IPS DF 6.9 (cell line): ENCODE measurements at regions not wholly inside any gene's neighbourhood (a gene's known extent, or its start where the extent isn't known, plus 50 kb on each side); places are given as distances from the start of the nearest gene placed in this dataset.
"Not testable (repeated sequence)": the region's sequence is repeated elsewhere in the genome, so short reads cannot be mapped to it uniquely, and the experiment has no call there.

Experiments used
- DNase-seq: peaks from one replicate; pipeline ENCODE4 v3.0.0-alpha.2; 2013; ENCODE audit warnings: low read depth, low spot score
- H3K27ac ChIP-seq: one replicate; pipeline ENCODE4 v1.5.1; 2013; ENCODE audit warnings: low read length, control low read depth
- H3K27me3 ChIP-seq: 2 replicates; pipeline ENCODE4 v1.6.1; 2013; ENCODE audit warnings: mild to moderate bottlenecking, low read length; ENCODE audit not compliant: control insufficient read depth, insufficient read depth
- H3K36me3 ChIP-seq: 2 replicates; pipeline ENCODE4 v1.6.1; 2013; ENCODE audit warnings: low read length; ENCODE audit not compliant: control insufficient read depth, insufficient read depth
- H3K4me1 ChIP-seq: 2 replicates; pipeline ENCODE4 v1.6.1; 2013; ENCODE audit warnings: low read length; ENCODE audit not compliant: control insufficient read depth, insufficient read depth
- H3K4me3 ChIP-seq: 2 replicates; pipeline ENCODE4 v1.5.1; 2013; ENCODE audit warnings: mild to moderate bottlenecking, low read length
- H3K9me3 ChIP-seq: 2 replicates; pipeline ENCODE4 v1.6.1; 2013; ENCODE audit warnings: low read length, inconsistent platforms; ENCODE audit not compliant: control insufficient read depth, insufficient read depth
- WGBS: extraction: QIAGEN DNeasy Blood & Tissue Kit; methylation state at CpG from one replicate; pipeline ENCODE4 v1.1.7; 2013; ENCODE audit warnings: mixed read lengths, missing lambda C conversion rate; ENCODE audit not compliant: insufficient read length, insufficient coverage; 5-methylcytosine and 5-hydroxymethylcytosine counted together

- Histone ChIP-seq H3K27ac (no peak overlapping the region), H3K4me3 (no peak overlapping the region), H3K36me3 (no peaks in the 10 kb centered on the region), H3K9me3 (no peaks in the 10 kb centered on the region), H3K27me3 (no peaks in the 10 kb centered on the region), H3K4me1 (no peaks in the 10 kb centered on the region)
- no peak for DNase-seq
- WGBS, result no CpG with 5 or more reads among the region's 14 CpGs
Measured at GRCh38 chr12:131276501-131277185, 322.9 kb downstream of the ADGRD1 start.

GRCh38 chr12:131277186-131278091 is 323.7 kb downstream of the ADGRD1 start:
- no CpG with 5 or more reads among the region's 18 CpGs for WGBS
- H3K4me3 ChIP-seq, DNase-seq, H3K4me1 ChIP-seq, H3K36me3 ChIP-seq, H3K27me3 ChIP-seq, H3K27ac ChIP-seq, H3K9me3 ChIP-seq: not testable (repeated sequence)

DNA sequence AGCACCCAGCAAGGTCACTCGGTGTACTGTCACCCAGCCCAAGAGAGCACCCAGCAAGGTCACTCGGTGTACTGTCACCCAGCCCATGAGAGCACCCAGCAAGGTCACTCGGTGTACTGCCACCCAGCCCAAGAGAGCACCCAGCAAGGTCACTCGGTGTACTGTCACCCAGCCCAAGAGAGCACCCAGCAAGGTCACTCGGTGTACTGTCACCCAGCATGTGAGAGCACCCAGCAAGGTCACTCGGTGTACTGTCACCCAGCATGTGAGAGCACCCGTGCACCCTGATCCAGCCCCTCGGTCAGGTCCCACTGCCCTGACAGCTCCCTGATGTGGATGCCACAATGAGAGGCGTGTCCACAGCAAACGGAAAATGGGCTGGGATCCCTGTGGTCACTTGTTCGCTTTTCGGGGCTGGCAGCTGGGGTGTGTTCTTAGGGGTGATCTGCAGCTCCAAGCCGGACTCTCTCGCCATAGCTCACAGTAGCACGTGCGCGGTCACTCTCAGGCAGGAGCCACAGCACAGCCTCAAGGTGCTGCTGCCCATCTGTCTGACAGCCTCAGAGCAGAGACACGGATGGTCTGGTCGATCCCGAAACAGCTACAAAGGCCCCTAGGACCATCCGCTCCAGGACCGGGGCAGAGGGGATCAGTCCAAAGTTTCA is 324.9 kb downstream of the ADGRD1 start:
- not testable (repeated sequence) for H3K36me3 ChIP-seq, H3K27ac ChIP-seq, DNase-seq, H3K4me3 ChIP-seq, H3K4me1 ChIP-seq, H3K27me3 ChIP-seq, H3K9me3 ChIP-seq
- WGBS, result no CpG with 5 or more reads among the region's 22 CpGs

DNA sequence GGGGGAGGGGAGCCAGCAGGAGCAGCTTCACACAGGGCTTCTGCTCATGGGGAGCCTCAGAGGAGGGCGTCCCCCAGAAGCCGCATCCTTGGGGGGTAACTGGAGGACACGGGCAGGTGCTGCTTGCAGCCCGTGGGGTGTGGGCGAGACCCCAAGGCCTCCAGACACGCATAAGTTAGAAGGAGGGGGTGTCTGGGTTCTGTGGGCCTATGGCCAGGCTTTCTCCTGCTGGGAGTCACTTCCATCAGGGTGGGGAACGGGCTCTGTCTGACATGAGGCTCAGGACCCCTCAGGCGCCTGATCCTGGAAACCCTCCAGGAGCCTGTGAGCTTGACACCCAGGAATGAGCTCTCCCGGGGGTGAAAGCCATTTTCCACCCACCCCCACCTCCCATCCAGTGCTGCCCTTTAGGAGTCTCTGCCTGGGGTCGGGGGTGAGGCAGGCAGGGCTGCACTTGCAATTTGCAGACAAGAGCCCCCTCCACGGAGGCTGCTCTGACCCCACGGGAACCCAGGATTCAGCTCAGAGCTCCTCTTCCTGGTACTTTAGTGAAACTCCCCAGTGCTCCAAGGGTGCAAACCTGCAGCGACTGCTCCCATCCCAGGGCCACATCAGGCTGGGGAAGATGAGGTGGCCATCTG is 325.7 kb downstream of the ADGRD1 start:
- Histone ChIP-seq H3K4me3 (no peak overlapping the region), H3K27me3 (no peaks in the 10 kb centered on the region), H3K36me3 (no peaks in the 10 kb centered on the region), H3K27ac (no peak overlapping the region), H3K4me1 (no peaks in the 10 kb centered on the region), H3K9me3 (no peaks in the 10 kb centered on the region)
- no CpG with 5 or more reads among the region's 13 CpGs for WGBS
- DNase-seq, result no peak

- Histone ChIP-seq H3K4me1 (no peaks in the 10 kb centered on the region), H3K27me3 (no peaks in the 10 kb centered on the region), H3K4me3 (no peak overlapping the region), H3K36me3 (no peaks in the 10 kb centered on the region), H3K9me3 (no peaks in the 10 kb centered on the region), H3K27ac (no peak overlapping the region)
- no CpG with 5 or more reads among the region's 9 CpGs for WGBS
- DNase-seq, result no peak
Measured at GRCh38 chr12:131280426-131280825, 326.7 kb downstream of the ADGRD1 start.

- no CpG with 5 or more reads among the region's 11 CpGs for WGBS
Measured at GRCh38 chr12:131281016-131281415, 327.3 kb downstream of the ADGRD1 start.

GRCh38 chr12:131282292-131283080 is 328.8 kb downstream of the ADGRD1 start:
- Histone ChIP-seq H3K36me3 (no peaks in the 10 kb centered on the region), H3K4me1 (no peaks in the 10 kb centered on the region), H3K27ac (no peak overlapping the region), H3K4me3 (no peak overlapping the region), H3K9me3 (no peaks in the 10 kb centered on the region), H3K27me3 (no peaks in the 10 kb centered on the region)
- DNase-seq, result no peak
- no CpG with 5 or more reads among the region's 33 CpGs for WGBS

More at GRCh38 chr12:131281016-131281415, 327.3 kb downstream of the ADGRD1 start:
- no peaks in the 10 kb centered on the region for H3K4me1 ChIP-seq
- H3K4me3 ChIP-seq, result no peak overlapping the region
- DNase-seq, result no peak
- no peaks in the 10 kb centered on the region for H3K36me3 ChIP-seq
- no peak overlapping the region for H3K27ac ChIP-seq
- no peaks in the 10 kb centered on the region for H3K27me3 ChIP-seq
- no peaks in the 10 kb centered on the region for H3K9me3 ChIP-seq

- no peaks in the 10 kb centered on the region for H3K9me3 ChIP-seq
- DNase-seq, result no peak
- H3K27ac ChIP-seq, result no peak overlapping the region
- H3K4me1 ChIP-seq, result no peaks in the 10 kb centered on the region
- WGBS, result 100% methylated on average over 2 of the region's 11 CpGs
- H3K27me3 ChIP-seq, result no peaks in the 10 kb centered on the region
- H3K4me3 ChIP-seq, result no peak overlapping the region
- H3K36me3 ChIP-seq, result no peaks in the 10 kb centered on the region
Measured at GRCh38 chr12:131283191-131283861, 329.6 kb downstream of the ADGRD1 start.

DNA sequence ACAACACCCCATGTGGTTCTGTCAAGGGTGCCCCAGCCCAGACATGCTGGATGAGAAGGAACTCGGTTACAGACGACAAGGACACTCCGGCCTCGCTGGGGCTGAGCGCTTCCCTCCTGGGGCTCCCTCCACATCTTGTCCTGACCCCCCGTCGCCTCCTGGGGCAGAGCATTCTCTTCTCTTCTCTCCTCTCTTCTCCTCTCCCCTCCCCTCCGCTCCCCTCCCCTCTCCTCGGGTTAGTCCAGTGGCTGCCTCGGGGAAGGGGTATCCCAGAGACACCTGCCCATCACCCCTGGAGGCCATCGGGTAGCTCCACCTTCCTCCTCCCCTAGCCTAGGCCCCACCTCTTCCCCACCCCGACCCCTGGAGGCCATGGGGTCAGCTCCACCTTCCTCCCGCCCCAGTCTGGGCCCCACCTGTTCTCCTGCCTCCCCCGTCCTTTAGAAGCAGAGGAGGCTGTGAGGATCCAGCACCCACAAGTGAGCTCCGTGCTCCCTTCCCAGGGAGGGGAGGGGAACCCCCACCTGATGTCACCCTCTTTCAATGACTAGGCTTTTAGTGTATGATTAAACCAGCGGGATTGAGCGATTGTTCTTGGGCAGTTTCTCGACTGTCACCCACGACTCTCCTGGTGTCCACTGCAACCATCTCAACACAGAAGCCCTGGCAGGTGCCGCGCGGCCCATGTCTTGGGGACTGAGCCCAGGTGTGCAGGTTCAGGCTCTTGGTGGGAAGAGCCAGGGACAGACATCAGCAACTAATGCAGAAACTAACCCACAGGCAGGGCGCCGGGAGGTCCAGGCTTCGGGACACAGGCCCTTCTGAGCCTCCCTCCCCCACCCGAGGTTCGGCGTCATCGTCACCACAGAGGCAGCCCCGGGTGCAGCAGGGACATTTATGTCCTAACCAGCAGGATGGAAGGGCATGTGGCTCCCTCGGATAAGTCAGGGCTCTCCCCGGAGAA is 330.4 kb downstream of the ADGRD1 start:
- H3K4me3 ChIP-seq, DNase-seq, H3K36me3 ChIP-seq, H3K27ac ChIP-seq, H3K27me3 ChIP-seq, H3K9me3 ChIP-seq, H3K4me1 ChIP-seq: not testable (repeated sequence)
- no CpG with 5 or more reads among the region's 32 CpGs for WGBS
